ENCODE measurements at regions not wholly inside any gene's neighbourhood (a gene's known extent, or its start where the extent isn't known, plus 50 kb on each side); places are given as distances from the start of the nearest gene placed in this dataset.

DNA sequence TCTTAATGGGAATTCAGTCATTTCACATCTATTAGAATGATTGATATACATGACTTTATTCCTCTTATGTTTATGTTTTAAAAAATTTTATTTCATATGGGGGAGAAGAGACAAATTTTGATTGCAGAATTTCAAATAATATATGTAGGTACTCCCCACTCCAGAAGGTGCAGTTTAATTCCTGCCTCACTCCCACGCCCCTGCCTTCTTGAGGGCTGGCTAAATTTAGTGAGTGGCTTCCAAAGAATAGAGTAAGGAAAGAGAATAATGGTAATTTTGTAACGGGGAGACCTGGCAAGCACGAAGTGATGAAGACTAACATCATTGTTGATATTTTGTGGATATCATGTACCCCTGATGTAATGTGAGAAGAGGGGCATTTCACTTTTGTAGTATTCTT lies 94.7 kb upstream of the FAM78B start:
- Histone ChIP-seq H3K4me1 (no peaks in the 10 kb centered on the region), H3K9me3 (no peaks in the 10 kb centered on the region), H3K27ac (no peak overlapping the region), H3K4me3 (no peak overlapping the region), H3K36me3 (no peaks in the 10 kb centered on the region), H3K27me3 (no peaks in the 10 kb centered on the region)
- ATAC-seq (ENCODE audit: low FRiP score in 2 of 2) (no peak), DNase-seq (no peak)
- TF ChIP-seq EP300 (IDR thresholded peaks at IDR 0.05), result no peak
- TF ChIP-seq, protein P1, sequence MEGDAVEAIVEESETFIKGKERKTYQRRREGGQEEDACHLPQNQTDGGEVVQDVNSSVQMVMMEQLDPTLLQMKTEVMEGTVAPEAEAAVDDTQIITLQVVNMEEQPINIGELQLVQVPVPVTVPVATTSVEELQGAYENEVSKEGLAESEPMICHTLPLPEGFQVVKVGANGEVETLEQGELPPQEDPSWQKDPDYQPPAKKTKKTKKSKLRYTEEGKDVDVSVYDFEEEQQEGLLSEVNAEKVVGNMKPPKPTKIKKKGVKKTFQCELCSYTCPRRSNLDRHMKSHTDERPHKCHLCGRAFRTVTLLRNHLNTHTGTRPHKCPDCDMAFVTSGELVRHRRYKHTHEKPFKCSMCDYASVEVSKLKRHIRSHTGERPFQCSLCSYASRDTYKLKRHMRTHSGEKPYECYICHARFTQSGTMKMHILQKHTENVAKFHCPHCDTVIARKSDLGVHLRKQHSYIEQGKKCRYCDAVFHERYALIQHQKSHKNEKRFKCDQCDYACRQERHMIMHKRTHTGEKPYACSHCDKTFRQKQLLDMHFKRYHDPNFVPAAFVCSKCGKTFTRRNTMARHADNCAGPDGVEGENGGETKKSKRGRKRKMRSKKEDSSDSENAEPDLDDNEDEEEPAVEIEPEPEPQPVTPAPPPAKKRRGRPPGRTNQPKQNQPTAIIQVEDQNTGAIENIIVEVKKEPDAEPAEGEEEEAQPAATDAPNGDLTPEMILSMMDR (IDR thresholded peaks at IDR 0.05), result no peak
- no peak for TF ChIP-seq POLR2AphosphoS5 (IDR thresholded peaks at IDR 0.05)
- TF ChIP-seq POLR2A (IDR thresholded peaks at IDR 0.05), result no peak
- WGBS, 2 donors, result 81% methylated on average over 3 of the region's 3 CpGs

DNA sequence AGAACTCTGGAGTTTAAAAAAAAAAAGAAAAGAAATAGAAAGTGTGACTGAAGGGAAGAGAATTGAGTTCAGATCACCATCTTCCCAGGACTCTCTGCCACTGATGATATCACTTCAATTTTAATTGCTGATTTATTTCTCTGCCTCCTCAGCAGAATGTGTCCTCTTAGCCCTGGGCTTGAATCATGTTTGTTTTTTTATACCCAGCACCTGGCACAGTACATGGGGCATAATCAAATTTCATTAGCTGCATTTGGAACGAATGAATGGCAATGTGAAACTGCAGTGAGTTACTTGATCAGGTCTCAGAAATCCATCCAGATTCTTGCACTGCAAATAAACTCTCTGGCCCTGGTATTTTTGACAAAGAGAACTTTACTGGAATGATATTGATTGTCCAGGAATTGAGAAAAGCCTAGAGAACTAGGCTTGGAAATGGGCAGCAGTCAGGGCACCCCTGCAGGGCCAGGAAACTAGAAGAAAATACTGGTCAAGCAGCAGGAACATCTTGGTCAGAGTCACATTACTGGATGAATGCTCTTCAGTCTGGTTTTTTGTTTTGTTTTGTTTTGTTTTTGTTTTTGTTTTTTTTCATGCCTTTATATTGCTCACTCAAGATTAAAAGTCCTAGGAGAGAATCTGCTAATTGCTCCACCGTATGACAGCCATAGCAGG lies 103.8 kb upstream of the FAM78B start:
- Histone ChIP-seq H3K27me3 (no peaks in the 10 kb centered on the region), H3K4me1 (no peaks in the 10 kb centered on the region), H3K36me3 (no peaks in the 10 kb centered on the region), H3K27ac (no peak overlapping the region), H3K9me3 (no peaks in the 10 kb centered on the region), H3K4me3 (no peak overlapping the region)
- TF ChIP-seq, protein P1 (IDR thresholded peaks at IDR 0.05), result no peak
- TF ChIP-seq POLR2A (IDR thresholded peaks at IDR 0.05), result no peak
- TF ChIP-seq POLR2AphosphoS5 (IDR thresholded peaks at IDR 0.05), result no peak
- TF ChIP-seq EP300 (IDR thresholded peaks at IDR 0.05), result no peak
- 79 to 82% methylated on average over 2 of the region's 2 CpGs for WGBS, 2 donors
- DNase-seq (no peak), ATAC-seq (ENCODE audit: low FRiP score in 2 of 2) (no peak)

DNA sequence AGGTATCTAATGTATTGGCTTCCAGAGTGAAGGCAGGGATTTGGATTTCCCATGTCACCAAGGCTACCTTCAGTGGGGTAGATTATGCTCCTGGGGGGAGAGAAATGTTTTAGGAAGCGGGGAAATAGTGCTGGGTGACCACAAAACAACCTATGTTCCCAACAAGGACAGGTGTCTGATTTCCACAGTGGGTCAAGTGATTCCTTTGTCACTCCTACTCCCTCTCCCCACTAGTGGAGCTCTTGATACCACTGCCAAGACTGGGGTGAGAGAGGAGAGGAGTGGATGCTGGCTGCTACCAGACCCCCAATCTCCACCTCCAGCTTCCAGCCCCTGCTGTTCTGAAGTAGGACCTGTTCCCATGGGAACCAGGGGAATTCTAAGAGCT lies 104.3 kb upstream of the FAM78B start:
- TF ChIP-seq, protein P1 (IDR thresholded peaks at IDR 0.05), result no peak
- TF ChIP-seq EP300 (IDR thresholded peaks at IDR 0.05) (no peak), POLR2A (IDR thresholded peaks at IDR 0.05) (no peak), POLR2AphosphoS5 (IDR thresholded peaks at IDR 0.05) (no peak)
- 50 to 63% methylated on average over 1 of the region's 1 CpG for WGBS, 2 donors
- ATAC-seq (ENCODE audit: low FRiP score in 2 of 2) (no peak), DNase-seq (no peak)
- H3K4me1 ChIP-seq, result no peaks in the 10 kb centered on the region
- no peak overlapping the region for H3K27ac ChIP-seq
- no peaks in the 10 kb centered on the region for H3K9me3 ChIP-seq
- no peaks in the 10 kb centered on the region for H3K36me3 ChIP-seq
- H3K4me3 ChIP-seq, result no peak overlapping the region
- no peaks in the 10 kb centered on the region for H3K27me3 ChIP-seq

DNA sequence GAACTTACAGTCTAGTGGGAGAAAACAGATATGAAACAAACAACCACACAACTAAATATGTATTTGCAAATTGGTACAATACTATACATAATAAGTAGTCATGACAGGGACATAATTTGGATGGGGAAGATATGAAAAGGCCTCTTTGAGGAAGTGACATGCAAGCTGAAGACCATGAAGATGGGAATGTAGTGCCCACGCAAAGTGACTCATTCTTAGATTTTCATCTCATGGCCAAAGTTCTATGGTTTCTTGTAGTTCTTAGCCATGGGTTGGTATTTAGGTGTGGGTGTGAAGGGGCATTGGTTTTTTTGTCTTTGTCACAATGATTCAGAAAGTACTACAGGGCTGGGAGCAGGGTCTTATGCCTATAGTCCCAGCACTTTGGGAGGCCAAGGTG lies 105.4 kb upstream of the FAM78B start:
- DNase-seq (no peak), ATAC-seq (ENCODE audit: low FRiP score in 2 of 2) (no peak)
- Histone ChIP-seq H3K9me3 (no peaks in the 10 kb centered on the region), H3K4me3 (no peak overlapping the region), H3K36me3 (no peaks in the 10 kb centered on the region), H3K4me1 (no peaks in the 10 kb centered on the region), H3K27ac (no peak overlapping the region), H3K27me3 (no peaks in the 10 kb centered on the region)
- no peak for TF ChIP-seq EP300 (IDR thresholded peaks at IDR 0.05)
- no peak for TF ChIP-seq POLR2A (IDR thresholded peaks at IDR 0.05)
- WGBS, 2 donors, result 82 to 89% methylated on average over 1 of the region's 1 CpG

DNA sequence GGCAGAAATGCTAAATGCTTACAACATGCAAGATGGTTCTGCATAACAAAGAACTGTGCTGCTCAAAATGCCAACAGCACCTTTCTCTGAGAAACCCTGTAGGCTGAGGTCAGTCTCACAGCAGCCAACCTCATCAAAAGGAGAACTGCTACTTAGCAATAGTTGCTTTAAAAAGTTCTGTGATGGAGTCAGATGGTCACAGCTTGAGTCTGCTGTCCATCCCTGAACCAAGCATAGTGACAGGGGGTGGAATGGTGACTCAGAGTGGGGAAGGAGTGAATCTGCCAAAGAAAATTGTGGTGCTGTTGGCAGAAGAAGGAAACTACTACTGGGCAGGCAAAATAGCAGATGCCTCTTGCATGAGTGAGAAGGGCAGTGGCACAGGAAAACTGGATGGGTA lies 106.0 kb upstream of the FAM78B start:
- Histone ChIP-seq H3K9me3 (no peaks in the 10 kb centered on the region), H3K27ac (no peak overlapping the region), H3K4me3 (no peak overlapping the region), H3K27me3 (no peaks in the 10 kb centered on the region), H3K4me1 (no peaks in the 10 kb centered on the region), H3K36me3 (no peaks in the 10 kb centered on the region)
- DNase-seq, result no peak
- TF ChIP-seq POLR2A (IDR thresholded peaks at IDR 0.05), result no peak
- no peak for TF ChIP-seq POLR2AphosphoS5 (IDR thresholded peaks at IDR 0.05)
- ATAC-seq (ENCODE audit: low FRiP score in 2 of 2), result no peak

DNA sequence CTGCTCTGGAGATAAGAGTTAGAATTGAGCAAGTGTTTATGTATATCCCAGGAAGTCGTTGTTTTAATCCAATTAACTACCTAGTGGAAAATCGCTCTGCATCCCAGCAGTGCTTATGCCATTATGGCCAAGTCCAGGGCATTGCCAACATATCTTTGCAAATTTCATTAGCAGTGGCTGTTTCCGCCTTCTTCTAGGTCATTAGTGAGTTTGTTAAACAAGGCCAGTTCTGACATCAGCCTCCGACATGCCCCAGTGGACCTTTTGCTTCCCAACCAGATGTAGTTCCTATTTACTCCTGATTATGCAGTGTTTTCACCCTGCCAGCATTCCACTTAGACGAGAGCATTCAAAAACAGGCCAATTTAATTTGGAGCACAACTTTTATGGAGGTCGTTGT lies 106.8 kb upstream of the FAM78B start:
- no peaks in the 10 kb centered on the region for H3K4me1 ChIP-seq

More for the DNA sequence above, 106.8 kb upstream of the FAM78B start:
- no peaks in the 10 kb centered on the region for H3K27me3 ChIP-seq
- WGBS, 2 donors, result 57 to 62% methylated on average over 6 of the region's 6 CpGs
- TF ChIP-seq EP300 (IDR thresholded peaks at IDR 0.05), result no peak
- TF ChIP-seq, protein P1 (IDR thresholded peaks at IDR 0.05), result no peak
- TF ChIP-seq POLR2A (IDR thresholded peaks at IDR 0.05), result no peak
- TF ChIP-seq POLR2AphosphoS5 (IDR thresholded peaks at IDR 0.05), result no peak
- ATAC-seq (ENCODE audit: low FRiP score in 2 of 2) (no peak), DNase-seq (no peak)
- H3K36me3 ChIP-seq, result no peaks in the 10 kb centered on the region
- no peak overlapping the region for H3K27ac ChIP-seq
- H3K9me3 ChIP-seq, result no peaks in the 10 kb centered on the region
- no peak overlapping the region for H3K4me3 ChIP-seq
